NCI-H82 treated with DMSO at 0.1 percent for 48 hours (cell line): ENCODE measurements at regions not wholly inside any gene's neighbourhood (a gene's known extent, or its start where the extent isn't known, plus 50 kb on each side); places are given as distances from the start of the nearest gene placed in this dataset.

Experiments used
- DNase-seq: peaks from one replicate; lab custom pipeline; 2025; ENCODE audit not compliant: unreplicated experiment; lab: John Stamatoyannopoulos, UW

DNA sequence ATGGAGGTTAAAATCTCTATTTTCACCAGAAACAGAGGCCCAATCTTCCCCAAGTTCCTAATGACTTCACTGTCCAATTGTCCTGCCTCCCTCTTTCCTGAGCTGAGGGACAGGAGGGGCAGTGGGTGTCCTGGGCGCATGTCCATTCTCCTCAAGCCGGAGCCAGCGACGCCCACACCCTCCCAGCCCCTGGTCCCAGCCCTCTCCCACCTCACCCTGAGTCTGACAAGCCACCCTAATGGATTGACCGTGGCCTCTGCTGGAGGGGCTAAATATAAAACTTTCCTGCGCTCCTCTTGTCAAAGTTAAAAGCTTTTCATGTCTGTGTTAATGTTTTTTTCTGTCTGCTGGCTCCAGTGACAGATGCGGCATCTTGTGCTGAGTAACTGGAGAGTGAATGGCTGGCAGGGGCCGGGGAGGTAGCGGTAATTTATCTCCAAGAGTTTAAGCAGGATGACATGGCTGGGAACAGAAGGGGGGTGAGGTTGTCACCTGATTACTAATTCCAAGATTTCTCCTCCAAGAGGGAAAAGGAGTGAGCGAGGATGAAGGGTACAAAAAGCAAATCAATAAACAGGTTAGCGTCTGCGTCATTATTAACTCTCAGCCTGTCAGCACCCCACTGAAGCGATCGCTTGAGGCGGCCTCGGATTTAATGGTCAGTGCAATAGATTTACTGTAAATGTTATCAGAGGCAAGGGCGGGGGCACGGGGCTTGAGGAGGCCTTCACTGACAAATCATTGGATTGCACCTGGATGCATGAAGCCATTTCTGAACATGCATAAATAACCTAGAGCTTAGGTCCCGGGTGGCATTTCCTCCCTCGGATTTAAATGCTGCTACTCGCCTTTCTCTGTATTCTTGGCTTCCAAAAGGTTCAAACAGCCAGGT lies 118.1 kb upstream of the MAFB start:
- no peak for DNase-seq

DNA sequence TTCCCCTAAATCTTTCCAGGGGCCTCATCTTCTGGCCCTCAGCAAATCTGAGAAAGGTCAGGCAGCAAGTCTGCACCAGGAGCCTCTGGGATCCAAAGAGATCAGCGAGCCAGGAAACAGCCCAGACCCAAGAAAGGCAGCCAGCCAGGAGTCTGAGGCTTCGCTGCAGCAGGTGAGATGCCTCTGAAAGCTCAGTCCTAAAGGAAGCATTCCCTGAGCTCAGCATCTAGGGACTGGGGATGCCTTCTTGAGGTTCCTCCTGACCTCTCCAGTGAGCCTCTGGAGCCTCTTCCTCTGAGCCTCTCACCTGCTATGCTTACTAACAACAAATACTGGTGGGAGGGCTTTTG lies 118.8 kb upstream of the MAFB start:
- no peak for DNase-seq

DNA sequence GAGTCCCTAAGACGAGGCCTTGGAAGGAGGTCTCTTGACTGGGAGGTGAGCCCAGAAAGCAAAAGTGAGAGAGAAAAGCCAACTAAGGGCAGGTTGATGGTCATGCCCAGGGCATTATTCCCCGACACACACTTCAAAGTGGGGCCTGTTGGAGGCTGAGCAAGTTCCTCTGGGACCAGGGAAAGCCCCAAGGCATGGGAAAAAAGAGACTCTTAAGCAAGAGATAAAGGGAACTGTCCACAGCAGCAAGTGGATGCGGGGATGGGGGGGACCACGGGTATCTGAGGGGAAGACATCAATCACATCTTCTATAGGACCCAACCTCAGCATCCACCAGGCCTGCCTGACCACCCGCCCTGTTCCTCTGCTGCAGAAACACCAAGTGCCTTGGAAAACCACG lies 119.9 kb upstream of the MAFB start:
- no peak for DNase-seq

DNA sequence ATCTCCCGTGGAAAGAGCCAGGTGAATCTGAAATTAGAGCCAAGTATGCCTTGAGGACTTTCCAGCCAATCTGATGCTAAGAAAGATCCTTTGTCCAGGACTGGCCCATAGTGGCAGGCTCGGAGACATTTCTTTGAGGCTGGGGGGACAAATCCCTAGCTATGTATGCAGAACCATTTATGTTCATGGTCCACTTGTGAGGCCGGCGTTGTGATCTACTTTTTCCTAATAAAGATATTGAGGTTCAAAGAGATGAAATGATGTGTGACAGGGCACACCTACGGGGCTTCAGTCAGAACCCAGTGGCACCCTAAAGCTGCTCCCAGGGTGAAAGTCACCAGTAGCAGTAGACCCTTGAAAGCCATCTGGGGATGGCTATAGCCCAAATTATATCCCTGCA lies 120.3 kb upstream of the MAFB start:
- DNase-seq: no peak

DNA sequence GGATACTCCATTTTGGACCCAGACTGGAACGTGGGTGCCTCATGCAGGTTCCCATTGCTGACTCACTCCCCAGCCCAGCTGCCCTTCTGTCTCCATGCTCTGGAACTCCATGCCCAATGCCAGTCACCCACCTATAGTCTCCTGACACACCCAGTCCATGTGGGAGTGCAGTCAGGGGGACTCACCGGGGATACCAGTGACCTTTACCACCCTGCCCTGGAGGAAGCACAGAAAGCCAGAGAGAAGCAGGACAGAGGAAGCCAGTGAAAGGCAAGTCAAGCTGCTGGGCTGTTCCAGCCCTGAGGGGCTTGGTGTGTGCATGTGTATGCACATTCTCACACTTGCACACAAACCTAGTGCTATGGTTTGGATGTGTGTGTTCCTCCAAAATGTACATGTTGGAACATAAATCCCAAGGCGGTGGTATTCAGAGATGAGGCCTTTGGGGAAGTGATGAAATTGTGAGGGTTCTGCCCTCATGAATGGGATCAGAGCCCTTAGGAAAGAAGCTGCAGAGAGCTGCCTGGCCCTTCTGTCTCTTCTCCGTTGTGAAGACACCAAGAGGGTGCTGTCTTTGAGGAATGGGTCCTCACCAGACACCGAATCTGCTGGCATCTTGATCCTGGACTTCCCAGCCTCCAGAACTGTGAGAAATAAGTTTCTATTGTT lies 121.4 kb upstream of the MAFB start:
- no peak for DNase-seq

DNA sequence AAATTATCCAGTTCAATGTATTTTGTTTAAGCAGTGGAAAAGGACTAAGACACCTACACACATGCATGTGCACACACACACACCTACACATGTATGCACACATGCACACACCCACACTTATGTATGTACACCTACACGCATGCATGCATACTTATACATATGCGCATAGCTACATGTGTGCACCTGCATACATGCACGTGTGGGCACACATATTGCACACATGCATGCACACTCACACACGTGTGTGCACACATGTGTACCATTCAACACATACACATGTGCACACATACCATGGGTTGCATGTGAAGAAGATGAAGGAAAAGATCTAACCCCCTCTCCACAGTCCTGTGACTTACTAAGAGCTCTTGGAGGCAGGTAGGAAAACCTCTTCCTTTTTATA lies 122.0 kb upstream of the MAFB start:
- no peak for DNase-seq

DNA sequence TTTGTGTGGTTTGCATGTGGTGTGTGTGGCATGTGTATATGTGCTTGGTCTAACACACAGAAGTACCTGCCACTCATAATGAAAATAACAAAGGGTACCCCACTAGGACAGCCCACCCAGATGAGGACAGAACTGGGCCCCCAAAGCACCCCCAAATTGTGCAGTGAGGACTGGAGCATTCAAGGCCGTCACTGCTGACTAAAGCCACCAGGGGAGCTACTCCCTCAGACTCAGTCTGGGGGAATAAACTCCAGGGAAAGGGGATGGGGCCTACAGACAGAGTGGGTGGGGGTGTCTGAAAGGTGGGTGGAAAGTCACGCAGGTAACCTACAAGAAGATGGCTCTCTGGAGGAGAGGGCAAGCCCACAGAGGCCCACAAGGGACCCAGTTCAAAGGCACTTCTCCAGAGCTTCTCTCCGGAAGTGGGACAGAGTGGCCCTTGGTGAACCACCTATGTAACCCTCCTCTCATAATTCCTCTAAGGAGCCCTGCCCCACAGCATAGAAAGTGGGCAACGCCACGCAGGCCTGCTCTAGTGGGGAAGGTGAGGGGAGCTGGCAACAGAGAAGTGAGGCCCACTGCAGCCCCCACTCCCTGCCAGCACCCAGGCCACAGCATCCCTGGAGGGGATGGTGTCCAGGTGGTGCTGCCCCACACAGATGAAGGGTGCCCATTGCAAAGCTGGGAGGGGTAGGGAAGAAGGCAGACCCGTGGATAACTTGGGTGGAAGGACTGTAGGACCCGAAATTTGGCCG lies 122.8 kb upstream of the MAFB start:
- no peak for DNase-seq

DNA sequence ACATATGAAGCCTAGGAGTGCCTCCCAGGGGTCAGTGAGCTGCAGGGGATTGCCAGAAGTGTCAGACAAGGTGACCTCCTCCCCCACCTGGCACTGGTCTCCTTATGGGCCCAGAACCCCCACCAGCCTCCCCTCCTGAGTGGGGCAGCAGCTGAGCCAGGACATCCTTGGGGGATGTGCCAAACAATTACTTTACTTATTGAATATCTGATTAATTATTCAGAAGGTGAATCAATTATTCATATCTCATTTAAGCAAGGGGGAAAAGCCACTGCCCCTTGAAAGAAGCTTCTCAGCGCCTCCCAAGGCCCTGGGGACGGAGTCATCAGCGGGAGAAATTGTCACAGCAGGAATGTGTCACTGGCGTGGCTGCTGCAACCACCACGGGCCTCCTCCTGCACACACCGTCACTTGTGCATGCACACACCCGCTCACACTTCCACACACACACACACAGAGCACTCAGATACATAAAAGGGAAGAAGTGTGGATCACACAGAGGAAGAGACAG lies 123.4 kb upstream of the MAFB start:
- no peak for DNase-seq

DNA sequence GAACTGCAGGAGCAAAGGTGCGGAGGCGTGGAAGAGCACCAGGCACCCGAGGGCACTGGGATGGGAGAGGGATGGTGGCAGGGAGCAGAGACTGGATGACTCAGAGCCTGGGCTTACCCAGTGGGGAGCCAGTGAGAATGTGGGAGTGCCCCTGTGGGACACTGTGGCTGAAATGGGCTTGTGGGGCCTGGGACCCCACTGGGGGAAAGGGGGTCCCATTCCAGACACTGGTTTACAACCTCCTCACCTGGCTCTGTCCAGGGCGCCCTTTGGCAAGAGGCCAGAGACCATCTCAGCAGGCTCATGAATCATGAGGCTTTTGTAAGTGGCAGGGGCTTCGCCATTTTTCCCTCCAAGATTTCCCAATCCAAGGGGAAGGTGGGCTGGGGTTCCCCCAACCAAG lies 124.0 kb upstream of the MAFB start:
- no peak for DNase-seq

DNA sequence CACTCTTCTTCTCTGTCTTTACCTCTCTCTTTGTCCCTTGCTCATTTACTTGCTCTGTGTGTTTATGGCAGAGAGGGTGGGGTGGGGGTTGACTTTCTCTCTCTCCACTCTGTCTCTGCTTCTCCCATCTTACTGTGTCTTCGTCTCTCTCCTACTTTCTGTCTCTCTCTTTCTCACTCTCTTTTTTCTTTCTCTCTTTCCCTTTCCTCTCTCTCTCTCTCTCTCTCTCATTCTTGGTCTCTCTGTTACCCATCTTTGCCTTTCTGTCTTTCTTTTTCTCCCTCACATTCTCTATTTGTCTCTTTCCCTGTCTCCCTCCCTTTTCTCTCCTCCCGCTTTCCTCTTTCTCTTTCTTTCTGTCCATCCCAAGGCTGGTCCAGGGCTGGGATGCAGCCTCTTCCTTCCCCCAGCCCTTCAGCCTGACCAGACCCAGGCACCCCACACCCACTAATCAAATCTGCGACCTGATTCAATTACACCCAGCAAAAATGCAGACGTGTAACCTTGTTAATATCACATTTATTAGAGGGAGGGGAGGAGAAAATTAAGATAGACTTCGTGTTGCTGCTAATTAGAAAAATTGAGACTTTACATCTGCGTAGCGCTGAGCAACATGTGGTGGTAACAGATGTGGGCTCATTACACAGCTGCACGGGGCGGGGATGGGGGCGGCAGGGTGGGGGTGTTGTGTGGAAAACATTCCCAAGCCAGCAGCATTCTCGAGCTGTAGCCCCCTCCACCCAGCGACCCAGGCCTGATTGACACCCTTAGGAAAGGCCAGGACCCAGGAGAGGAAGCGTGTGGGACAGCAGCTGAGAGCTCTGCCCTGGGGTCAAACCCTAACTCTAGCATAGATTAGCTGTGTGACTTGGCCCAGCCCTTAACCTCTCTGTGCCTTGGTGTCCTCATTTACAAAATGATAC lies 124.9 kb upstream of the MAFB start:
- no peak for DNase-seq

DNA sequence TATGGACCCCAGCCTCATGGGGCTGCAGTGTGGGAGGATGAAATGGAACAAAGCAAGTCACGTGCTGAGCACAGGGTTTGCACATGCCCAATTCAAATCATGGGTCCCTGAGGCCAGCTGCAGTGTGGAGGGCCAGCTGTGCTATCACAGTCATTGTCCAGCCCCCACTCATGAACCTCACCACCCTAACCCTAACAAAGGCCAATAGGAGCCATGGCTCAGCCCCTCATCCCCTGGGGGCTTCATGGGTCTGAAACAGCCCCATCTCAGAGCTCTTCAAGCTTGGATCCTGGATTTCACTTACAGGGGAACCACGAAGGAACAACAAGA lies 125.6 kb upstream of the MAFB start:
- DNase-seq: no peak

DNA sequence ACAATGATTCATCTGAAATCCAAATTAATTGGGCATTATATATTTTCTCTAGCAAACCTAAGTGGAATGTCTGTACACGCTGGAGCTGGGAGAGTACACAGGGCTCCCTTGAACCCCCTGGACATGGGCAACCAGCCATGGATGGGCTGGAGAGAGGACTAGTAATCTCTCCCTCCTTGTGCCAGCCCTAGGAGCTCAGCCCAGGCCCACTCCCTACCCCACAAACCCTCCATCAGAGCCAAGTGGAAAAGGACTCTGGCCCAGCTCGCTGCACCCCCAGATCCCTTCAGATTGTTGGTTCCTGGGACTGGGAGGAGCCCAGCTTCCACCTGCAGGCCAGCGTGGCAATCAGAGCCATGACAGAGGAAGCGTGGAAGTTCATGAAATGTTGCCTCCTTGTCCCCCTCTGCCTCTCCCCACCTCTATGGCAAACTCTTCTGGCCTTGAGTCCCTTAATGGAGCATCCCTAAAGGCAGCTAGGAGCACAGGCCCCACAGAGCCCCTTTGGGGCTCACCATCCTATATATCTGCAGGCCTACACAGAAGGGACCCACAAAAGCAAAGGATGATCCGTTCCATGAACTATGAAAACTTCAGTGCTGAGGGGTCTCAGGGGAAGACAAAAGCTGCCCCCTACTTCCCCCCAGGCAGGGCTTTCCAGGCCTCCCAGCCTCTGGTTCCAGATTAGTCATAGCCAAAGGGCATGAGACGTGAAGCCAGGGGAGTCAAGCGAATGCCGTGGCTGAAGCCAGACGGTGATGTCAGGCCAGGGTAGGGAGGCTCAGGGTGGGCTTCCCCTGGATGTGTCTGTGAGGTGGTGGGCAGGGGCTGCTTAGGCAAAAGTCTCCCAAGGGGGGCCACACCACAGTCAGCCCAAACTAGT lies 126.4 kb upstream of the MAFB start:
- no peak for DNase-seq

DNA sequence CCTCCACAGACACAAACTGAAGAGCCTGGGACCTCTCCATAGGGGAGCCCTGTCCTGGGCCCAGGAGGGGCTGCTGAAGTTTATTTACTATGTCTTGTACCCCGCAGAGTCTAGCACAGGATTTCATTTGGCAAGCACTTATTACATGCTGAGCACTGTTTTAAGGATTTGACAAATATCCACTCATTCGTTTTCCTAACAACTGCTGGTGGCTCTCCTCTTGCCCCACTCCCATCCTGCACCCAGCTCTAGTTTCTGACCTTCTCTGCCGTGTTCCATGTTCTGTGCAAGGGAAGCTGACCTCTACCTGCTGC lies 127.0 kb upstream of the MAFB start:
- DNase-seq: no peak

DNA sequence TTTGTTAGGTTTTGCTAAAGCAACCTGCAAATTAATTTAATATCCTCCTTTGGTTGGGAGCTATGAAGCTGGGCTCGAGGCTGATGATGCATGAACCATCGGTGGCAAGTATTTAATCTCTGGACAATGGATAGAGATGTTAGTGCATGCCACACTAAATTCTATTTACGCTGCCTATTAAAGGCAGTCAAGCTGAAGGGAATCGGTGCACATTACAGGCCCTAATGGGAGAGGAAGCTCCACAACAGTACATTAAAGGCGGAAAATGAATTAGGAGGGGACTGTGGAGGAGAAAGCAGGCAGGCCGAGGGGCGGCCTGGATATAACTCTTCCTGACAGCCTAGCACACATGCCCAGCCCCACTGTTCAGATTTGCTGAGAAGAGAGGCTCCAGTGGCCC lies 132.4 kb upstream of the MAFB start:
- DNase-seq: no peak

DNA sequence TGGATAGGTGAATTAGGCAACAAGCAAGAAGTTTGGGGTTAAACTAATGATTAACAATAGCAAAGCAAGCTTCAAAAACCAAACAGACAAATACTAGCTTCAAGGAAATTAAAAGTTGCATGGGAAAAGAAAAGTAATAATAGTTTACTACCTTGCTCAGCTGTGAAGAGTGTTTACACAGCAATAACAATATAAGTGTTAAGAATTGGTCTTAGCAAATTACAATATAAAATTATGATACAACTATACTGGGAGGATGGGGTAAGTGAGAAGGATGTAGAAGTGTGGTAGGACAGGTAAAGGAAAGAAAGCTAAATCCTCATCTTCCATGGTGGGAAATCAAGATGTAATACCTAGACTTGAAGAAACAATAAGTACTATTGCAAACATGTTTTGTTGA lies 137.7 kb upstream of the MAFB start:
- DNase-seq: no peak

DNA sequence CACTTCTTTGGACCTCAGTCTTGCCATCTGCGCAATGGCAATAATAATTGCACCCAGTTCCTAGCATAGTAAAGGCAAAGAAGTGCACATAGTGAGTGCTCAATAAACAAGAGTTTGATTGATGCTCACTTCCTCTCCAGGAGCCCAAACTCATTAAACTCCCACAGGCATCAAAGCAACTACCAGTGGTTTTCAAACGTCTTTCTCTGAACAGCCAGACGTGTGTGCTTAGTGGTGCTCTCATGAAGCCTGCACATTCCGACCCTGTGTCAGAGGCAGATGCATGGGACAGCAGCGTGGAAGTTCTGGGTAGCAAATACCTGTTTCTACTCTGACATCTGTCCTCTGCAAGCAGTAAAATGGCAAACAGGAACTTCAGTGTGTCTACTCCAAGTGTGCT lies 146.3 kb upstream of the MAFB start:
- DNase-seq: no peak

DNA sequence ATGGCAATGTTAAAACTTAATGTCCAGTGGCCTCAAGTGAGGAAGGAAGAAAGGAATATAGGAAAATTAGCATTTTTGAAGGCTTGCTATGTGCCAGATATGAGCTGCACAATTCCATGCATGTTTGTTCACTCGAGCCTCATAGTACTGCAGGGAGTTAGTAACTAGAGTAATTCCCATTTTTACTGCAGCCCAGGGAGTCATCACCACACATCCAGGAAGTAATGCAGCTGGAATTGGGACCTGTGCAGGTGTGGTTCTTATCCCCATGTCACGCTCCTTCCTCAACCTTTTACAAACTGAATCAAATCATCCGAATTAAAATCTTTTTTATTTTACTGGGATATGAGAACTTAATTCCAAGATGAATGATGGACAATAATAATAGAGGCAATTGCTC lies 149.5 kb upstream of the MAFB start:
- DNase-seq: no peak

DNA sequence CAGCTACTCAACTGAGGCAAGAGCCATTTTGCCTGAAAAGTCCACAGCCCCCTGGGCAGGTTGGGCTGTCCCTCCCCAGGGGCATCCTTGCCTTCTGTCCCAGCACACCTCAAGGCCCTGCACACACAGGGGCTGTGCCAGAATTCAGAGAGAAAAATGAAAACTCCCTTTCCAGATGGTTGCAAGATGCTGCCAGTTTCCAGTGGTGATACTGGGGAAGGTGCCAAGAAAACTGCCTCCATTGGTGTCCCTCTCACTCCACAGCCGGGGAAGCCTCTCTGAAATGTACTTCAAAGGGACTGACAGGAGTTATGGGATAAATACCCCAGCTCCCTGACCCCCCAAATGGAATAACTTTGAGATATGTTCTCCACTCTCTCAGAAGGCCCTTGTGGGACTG lies 154.2 kb upstream of the MAFB start:
- no peak for DNase-seq

DNA sequence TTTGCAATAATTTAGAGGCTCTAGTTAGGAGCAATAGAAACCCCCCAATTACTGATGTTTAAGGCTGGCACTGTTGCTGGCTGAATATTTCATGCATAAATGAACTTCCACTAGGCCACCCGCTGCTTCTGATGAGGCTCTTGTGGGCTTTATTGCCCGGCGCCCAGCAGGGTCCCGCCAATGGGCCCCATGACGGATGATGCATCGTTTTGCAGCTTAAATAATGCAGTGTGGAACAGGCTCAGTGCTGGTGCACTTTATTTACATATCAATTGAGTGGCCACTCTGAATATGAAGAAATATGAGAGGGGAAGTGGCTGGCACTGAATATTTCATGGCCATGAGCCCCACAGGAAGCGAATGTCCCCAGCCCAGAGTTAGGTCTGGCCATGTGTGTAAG lies 155.3 kb upstream of the MAFB start:
- no peak for DNase-seq

DNA sequence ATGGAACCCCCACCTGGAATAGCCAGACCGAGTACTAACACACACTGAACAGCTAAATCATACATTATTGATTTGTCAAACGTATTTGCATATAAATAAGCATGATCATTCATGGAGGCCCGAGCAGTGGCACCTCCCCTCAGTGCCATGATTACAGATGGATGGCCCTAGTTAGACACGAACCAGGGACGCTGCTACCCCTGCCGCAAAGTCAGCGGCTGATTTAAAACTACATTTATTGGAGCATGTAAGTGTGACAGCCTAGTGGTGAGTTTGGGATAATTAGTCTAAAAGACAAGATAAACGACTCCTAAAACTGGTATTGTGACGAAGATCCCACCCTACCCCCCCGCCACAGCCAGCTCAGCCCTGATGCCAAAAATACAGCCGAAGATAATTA lies 159.1 kb upstream of the MAFB start:
- DNase-seq: no peak
